ENCODE measurements at regions not wholly inside any gene's neighbourhood (a gene's known extent, or its start where the extent isn't known, plus 50 kb on each side); places are given as distances from the start of the nearest gene placed in this dataset.

DNA sequence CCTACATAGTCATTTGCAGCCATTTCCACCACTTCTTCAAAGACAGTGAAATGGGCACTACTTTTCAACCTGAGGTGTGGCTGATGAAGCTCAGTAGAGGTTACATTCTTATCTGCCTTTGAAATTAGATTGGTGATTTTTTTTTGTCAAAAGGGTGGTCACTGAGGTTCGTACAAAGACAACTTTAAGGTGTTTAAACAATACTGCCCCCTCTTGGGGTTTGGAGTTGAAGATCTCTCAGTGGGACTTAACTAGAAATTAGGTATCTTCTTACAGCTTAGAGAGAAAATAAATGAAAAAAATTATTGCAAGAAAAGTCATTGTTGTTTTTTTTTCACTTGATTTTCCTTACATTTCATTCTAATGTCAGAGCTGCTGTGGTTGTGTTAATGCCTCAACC lies 713.2 kb downstream of the CDH11 start:
- TF ChIP-seq POLR2AphosphoS5 (IDR thresholded peaks at IDR 0.05; ENCODE audit: low read depth, low read length) (no peak), SIN3A (IDR thresholded peaks at IDR 0.05; ENCODE audit: borderline replicate concordance, insufficient read depth, low read length) (no peak), TAF1 (IDR thresholded peaks at IDR 0.05; ENCODE audit: borderline replicate concordance, insufficient read depth, low read length) (no peak)
- TF ChIP-seq, protein P1, sequence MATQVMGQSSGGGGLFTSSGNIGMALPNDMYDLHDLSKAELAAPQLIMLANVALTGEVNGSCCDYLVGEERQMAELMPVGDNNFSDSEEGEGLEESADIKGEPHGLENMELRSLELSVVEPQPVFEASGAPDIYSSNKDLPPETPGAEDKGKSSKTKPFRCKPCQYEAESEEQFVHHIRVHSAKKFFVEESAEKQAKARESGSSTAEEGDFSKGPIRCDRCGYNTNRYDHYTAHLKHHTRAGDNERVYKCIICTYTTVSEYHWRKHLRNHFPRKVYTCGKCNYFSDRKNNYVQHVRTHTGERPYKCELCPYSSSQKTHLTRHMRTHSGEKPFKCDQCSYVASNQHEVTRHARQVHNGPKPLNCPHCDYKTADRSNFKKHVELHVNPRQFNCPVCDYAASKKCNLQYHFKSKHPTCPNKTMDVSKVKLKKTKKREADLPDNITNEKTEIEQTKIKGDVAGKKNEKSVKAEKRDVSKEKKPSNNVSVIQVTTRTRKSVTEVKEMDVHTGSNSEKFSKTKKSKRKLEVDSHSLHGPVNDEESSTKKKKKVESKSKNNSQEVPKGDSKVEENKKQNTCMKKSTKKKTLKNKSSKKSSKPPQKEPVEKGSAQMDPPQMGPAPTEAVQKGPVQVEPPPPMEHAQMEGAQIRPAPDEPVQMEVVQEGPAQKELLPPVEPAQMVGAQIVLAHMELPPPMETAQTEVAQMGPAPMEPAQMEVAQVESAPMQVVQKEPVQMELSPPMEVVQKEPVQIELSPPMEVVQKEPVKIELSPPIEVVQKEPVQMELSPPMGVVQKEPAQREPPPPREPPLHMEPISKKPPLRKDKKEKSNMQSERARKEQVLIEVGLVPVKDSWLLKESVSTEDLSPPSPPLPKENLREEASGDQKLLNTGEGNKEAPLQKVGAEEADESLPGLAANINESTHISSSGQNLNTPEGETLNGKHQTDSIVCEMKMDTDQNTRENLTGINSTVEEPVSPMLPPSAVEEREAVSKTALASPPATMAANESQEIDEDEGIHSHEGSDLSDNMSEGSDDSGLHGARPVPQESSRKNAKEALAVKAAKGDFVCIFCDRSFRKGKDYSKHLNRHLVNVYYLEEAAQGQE (IDR thresholded peaks at IDR 0.05; ENCODE audit: insufficient read depth in 1 of 2, low read depth in 2 of 2, low read length in 2 of 2) = no peak

Data from PFSK-1 (cell line).